ENCODE measurements at regions not wholly inside any gene's neighbourhood (a gene's known extent, or its start where the extent isn't known, plus 50 kb on each side); places are given as distances from the start of the nearest gene placed in this dataset.
"Not testable (repeated sequence)": the region's sequence is repeated elsewhere in the genome, so short reads cannot be mapped to it uniquely, and the experiment has no call there.

GRCh38 chrX:140318296-140318695 lies 186.6 kb downstream of the SOX3 start:
- no peak for DNase-seq

GRCh38 chrX:140317462-140317861 lies 187.4 kb downstream of the SOX3 start:
- DNase-seq: no peak

GRCh38 chrX:140298960-140299825 lies 205.7 kb downstream of the SOX3 start:
- no peak for DNase-seq

GRCh38 chrX:140297273-140297672 lies 207.6 kb downstream of the SOX3 start:
- DNase-seq: no peak

- DNase-seq: no peak
Measured at GRCh38 chrX:140292961-140293360, 211.9 kb downstream of the SOX3 start.

- DNase-seq: no peak
Measured at GRCh38 chrX:140292188-140292587, 212.7 kb downstream of the SOX3 start.

GRCh38 chrX:140274811-140275525 lies 229.9 kb downstream of the SOX3 start:
- DNase-seq: no peak

GRCh38 chrX:140273921-140274320 lies 230.9 kb downstream of the SOX3 start:
- DNase-seq: no peak

- no peak for DNase-seq
Measured at GRCh38 chrX:140250391-140250790, 254.5 kb downstream of the SOX3 start.

- DNase-seq: no peak
Measured at GRCh38 chrX:140249088-140249487, 255.8 kb downstream of the SOX3 start.

- no peak for DNase-seq
Measured at GRCh38 chrX:140229191-140229590, 263.9 kb upstream of the CXorf66 start.

- not testable (repeated sequence) for DNase-seq
Measured at GRCh38 chrX:140226037-140226436, 260.7 kb upstream of the CXorf66 start.

GRCh38 chrX:140215894-140216293 lies 250.6 kb upstream of the CXorf66 start:
- DNase-seq: not testable (repeated sequence)

- DNase-seq: not testable (repeated sequence)
Measured at GRCh38 chrX:140214518-140214917, 249.2 kb upstream of the CXorf66 start.

- no peak for DNase-seq
Measured at GRCh38 chrX:140206657-140207056, 241.3 kb upstream of the CXorf66 start.

- DNase-seq: no peak
Measured at GRCh38 chrX:140190441-140191108, 225.3 kb upstream of the CXorf66 start.

GRCh38 chrX:140180585-140180984 lies 215.3 kb upstream of the CXorf66 start:
- no peak for DNase-seq

GRCh38 chrX:140177821-140178220 lies 212.5 kb upstream of the CXorf66 start:
- no peak for DNase-seq

GRCh38 chrX:140172401-140172800 lies 207.1 kb upstream of the CXorf66 start:
- DNase-seq: no peak

- no peak for DNase-seq
Measured at GRCh38 chrX:140167551-140167950, 202.2 kb upstream of the CXorf66 start.

GRCh38 chrX:140165849-140166248 lies 200.5 kb upstream of the CXorf66 start:
- no peak for DNase-seq

- no peak for DNase-seq
Measured at GRCh38 chrX:140164391-140164790, 199.1 kb upstream of the CXorf66 start.

GRCh38 chrX:140163371-140164159 lies 198.2 kb upstream of the CXorf66 start:
- no peak for DNase-seq

Data from NK-92 treated with Interleukin-12 subunit alpha and Interleukin-12 subunit beta, amount 100 ng/mL, for 24 hours (cell line).